ENCODE measurements at regions not wholly inside any gene's neighbourhood (a gene's known extent, or its start where the extent isn't known, plus 50 kb on each side); places are given as distances from the start of the nearest gene placed in this dataset.

DNA sequence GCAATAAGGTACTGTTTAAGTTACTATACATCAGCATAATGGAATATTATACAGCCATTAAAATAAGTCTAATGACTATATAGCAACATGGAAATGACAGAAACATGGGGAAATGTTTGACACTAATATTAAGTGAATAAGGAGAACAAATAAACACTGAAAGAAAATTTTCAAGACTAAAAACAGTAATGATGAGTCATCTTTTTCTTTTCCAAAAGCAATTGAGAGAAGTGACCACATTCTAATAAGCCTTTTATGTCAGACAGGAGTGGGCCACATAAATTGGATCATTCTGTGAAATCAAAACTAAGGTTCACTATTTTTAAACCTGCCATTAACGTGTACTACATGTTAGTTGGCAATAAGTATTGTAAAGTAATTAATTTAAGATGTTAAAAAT, 187.5 kb downstream of the AHR start:
- DNase-seq: no peak

DNA sequence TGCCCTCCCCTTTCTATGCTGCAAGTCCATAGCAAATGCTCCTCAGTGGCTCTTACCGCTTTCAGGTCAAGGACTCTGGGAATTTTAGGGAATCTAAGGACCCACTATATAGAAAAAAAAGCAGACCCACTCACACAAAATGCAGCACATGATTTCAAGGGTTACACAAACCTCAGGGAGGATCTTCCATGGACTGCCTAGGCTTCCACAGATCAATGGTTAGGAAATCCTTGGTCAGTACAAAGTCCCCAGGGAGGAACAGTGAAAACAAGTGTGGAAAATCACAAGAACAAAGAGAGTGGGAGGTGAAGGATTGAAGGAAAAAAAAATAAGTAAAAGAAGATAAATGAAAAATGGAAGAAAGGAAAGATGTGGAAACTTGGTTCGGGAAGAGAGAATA, 188.4 kb downstream of the AHR start:
- DNase-seq: no peak

DNA sequence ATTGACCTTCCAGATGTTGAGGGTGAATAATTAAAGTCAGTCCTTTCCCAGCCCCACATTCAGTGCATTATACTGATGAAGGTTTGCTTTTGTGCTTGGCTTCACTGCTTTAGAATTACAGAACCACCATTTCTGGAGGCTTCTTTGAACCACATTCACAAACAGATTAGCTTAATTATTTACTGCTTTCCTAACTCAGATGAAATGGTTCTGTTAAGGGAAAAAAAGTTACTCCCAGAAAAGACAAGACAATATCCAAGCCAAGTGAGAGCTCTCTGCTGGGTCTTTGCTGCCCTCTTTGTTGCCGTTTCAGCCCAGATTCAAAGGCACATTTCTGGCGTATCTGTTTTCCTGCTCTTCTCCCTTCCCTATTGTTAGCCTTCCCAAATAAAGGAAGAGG, 188.9 kb downstream of the AHR start:
- DNase-seq: no peak

DNA sequence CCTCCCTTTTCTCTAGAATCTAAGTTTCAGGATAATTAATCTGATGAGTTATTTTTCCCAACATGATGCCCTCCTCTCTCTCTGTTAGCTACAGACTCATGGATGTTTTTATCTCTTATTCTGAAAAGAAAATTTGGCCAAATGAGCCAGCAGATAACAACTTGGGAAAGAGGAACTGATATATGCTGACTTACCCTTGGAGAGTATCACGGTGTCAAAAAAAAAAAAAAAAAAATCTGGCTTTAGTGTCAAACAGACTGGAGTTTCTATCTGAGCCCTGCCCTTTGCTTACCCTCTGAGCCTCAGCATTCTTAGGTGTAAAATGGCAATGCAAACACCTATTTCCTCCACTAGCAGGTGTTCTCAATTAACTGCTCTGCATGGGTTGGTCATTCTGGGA, 190.4 kb downstream of the AHR start:
- DNase-seq: no peak

DNA sequence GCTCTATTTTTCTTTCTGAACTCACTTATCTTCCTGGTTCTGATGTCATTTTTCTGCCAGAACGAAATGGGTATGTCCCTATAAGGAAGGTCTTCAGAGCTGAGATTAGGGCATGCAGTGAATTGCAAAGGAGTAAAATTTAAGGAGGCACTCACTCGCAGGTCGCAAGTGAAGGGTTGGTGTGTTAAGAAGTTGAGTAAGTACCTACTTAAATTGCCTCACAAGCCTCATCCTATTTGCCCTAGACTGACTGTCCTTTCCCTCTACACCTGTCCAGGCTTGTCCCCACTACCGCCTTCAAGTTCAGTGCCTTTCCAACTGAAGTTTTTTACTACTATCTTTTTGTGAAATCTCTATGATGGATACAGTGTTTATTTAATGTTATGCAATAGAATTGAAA, 191.5 kb downstream of the AHR start:
- no peak for DNase-seq

DNA sequence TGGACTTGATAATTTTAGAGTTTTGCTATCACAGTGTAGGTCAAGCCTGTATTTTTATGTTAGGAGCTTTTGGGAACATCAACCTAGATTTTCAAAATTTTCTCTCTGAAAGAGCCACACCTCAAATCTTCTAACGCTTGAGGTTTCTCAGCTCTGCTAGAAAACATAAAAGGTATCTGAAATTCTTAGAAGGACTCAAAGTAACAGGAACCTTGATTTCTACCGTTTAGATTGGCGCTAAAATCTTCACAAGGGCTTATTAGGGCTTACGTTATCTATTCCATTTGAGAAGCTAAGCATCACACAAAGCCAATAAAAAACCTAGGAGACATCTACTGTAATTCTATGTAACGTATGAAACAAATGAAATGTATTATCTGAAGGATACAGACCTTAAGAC, 192.4 kb downstream of the AHR start:
- no peak for DNase-seq

DNA sequence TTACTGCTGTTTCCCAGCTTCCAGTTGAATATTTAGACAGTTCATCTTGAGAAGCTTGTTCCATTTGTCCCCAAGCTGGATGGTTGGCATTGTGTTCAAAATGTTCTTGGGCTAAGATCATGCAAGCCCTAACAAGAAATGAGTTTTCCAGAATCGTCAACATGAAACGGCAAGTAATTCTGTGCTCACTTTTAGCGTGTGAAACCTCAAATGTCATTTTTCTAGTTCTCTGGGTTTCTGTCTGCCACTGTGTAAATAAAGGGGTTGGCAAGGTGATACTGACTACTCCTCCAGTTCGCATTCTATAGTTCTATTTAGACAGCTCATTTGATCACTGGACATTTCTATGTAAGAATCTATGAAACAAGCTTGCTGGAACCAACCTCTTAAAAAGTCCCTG, 194.0 kb downstream of the AHR start:
- no peak for DNase-seq

DNA sequence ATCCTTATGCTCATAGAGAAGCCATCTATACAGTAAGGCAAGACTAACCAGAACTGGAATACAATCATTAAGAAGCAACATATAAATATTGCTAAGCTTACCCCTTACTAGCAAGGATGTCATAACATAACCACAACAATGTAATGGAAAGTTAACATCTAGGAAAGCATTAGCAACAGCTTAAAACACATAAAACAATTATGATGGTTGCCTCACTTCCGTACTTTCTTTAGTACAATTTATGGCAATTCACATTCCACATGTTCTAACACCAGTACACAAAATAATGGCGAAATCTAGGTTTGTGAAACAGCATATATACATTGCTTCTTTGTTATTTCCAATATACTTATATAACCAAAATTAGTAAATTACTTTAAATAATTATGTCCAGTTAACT, 195.0 kb downstream of the AHR start:
- no peak for DNase-seq

DNA sequence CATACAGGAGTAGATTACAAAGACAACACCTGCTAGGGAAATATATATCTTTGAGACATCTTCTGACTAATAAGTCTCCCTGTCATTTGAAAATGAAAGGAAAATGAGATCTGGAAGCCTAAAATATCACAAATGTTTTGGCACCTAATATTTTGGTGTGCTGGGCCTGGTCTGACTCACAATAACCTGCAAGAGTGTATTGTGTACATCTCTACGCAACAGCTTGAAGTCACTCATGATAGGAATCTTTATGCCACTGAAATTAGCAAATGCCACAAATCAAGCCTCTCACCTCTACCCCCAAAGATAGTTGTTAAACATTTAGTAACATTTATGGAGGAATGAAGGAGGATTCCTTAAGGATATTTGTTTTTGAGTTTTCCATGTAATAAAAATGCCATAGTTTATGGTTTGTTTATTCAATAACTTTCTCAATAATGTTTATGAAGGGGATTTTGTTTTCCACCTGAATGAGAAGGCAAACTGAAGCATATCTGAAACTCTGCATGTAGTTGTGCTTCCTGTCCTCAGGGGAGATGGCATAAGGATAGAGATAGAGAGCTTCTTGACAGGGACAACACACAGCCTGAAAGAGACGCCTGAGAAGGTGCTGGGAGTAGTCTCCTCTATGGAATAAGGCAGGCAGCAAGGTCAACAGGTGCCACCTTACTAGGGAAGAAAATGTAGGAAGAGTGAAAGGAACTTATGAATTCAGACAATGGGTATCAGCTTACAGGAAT, 197.4 kb downstream of the AHR start:
- no peak for DNase-seq

DNA sequence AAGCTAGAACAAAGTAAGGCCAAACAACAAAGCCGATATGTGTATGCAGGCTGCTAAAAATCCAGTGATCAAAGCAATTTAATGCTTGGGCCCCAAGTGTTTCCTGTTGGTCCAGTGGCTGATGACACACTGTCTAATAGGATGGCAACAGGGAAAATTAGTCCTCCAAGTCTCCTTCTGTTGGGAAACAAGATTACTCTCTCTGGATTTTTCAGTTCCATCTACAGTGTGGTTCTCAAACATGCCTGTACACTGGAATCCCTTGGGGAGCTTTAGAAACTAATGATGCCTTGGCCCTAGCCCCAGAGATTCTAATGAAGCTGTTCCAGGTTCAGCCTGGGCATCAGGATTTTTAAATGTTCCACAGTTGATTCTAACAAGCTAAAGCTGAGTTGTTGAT, 198.7 kb downstream of the AHR start:
- no peak for DNase-seq

DNA sequence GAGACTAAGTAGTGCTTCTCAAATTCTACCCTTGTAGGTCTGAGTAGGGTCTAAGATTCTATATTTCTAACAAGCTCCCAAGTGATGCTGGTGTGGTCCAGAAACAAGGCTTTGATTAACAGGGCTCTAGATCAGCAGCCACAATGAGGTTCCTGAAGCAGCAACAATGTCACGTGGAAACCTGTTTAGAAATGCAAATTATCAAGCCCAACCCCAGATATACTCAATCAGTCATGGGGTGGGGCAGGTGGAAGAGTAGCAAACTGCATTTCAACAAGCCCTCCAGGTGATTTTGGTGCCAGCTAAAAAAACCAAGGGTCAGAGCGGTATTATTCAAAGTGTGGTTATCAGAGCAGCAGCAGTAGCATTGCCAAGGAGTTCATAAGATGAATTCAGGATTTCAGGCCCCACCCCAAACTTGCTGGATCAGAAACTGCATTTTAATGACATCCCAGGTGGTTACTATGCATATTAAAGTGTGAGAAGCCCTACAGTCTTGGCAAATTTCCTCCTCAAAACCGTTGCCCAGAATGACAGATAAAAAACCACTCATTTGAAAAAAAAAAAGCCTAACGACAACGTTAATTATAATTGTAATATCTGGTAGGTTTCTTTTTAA, 199.2 kb downstream of the AHR start:
- no peak for DNase-seq

DNA sequence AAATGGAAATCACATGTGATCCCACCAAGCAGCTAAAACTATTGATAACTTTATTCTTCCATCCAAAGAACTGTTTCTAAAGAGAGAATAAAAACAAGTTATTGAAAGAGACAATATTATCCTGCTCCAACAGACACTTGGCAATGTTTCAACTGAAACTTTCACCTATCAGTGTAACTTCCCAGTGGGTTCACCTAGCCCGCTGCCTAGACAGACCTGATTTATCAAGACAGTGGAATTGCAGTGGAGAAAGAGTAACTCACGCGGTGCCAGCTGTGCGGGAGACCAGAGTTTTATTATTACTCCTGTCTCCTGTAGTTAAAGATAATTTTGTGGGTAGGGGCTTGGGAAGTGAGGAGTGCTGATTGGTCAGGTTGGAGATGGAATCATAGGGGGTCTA, 199.8 kb downstream of the AHR start:
- no peak for DNase-seq

DNA sequence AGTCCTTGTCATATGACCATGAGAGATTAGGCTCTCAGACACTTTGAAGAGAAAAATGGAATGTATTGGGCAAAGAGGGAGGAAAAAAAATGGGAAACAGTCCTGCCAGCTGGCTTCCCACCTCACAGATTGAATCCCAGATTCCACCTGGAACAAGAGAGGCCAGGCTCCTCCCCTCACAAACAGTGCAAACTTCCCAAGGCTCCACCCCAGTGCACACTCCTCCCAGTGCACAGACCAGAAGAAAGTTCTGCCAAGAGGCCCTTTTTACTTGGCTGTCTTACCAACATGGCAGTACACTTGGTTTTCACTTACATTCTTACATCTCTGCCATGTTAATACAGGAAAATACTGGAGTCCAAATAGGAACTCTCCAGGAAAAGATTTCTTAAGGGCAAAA, 202.3 kb downstream of the AHR start:
- no peak for DNase-seq

DNA sequence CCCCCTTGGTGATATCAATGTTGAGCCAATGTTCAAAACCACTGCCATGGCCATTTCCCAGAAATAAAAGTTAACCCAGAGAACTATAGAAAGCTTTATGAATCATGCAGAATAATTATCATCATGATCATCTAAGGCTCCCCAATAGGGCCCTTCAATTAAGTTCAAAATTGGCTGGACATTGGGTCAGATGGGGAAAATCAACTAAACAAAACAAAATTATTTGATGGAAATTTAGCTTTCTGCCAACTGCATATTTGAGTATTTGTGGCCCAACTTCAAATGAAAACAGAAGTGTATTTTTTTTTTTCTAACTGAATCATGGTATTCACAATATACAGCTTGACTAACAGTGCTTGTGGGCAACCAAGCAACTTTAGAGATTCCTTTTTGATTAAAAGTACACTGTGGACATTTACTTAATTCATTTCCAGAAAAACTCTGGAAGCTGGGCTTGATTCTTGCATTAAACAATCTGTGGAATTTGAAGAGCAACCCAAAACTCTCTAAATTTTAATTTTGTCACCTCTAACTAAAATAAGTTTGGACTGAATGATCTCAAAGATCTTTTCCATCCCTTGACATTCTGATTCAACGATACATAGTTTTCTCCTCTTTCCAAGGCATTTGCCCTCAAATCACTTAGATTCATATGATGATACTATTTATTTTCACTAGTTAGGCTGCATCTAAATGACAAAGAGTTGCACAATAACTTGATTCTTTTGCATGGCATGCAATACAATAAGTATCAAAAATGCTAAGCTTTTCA, 203.2 kb downstream of the AHR start:
- no peak for DNase-seq

DNA sequence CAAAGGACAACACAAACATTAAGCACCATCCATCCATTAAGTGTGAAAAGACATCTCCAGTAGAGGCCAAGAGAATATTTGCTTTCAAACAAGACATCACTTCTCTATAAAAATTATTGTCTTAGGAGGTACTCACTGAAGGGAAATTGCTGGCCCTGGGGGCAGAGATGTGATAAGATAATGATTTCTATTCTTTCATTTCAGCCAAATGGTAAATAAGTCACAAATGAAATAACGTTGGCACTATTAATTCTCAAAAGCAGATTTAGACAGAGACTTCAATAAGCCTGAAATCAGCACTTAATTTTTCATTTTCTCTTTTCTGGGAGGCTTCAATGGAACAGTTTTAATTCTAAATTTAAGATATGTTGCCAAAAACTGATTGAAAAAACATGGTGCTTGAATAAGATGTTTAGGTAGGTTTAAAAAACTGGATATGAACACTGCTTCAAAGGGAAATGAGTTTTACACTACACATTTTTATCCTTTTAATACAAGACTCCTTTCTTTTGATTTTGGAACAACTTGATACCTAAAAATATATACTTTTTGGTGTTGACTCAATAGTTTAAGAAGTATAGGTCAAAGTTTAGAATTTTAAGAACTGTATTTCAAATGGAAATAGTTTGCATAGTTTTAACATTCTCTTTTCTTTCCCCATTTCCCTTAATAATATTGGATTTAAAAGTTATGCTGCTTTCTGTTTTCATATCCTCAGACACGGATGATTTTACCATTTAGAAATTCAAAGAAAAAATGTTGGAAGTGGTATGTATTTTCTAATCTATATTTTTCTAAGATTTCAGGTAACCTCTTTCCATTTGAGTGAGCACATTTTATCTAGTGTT, 204.0 kb downstream of the AHR start:
- DNase-seq: no peak

DNA sequence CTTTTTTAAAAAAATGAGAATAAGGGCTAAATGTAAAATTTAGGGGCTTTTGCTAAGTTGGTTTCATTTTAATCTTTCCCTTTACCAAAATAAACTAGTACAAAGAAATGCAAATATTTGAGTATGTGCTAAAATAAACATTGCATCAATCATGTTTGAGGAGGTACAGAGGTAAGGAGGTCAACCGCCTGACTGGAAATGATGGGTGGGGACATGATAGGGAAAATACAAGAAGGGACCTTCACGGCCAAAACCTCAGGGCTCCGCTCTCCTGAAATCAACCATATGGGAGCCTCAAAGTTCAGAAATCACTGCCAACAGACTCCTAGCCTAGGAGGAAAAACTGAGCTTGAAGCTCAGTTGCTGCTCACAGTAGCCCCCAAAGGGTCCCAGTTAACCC, 207.6 kb downstream of the AHR start:
- DNase-seq: no peak

DNA sequence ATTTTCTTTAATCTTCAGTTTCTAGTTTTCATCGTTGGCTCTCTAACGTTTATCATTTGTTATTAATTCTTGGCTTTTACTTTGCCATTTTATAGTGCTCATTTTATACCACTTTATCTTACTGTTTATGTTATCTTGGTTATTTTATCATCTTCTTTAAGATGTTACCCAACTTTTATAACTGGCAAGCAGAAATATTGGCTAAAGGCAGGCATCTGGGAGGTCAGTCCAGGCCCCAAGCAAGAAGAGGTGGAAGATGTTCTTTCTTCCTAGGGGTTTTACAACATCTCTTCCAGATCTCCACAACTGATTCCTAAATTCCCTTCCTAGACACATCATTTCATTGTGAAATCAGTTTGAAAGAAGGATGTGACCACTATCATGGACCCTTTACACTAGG, 208.1 kb downstream of the AHR start:
- no peak for DNase-seq

DNA sequence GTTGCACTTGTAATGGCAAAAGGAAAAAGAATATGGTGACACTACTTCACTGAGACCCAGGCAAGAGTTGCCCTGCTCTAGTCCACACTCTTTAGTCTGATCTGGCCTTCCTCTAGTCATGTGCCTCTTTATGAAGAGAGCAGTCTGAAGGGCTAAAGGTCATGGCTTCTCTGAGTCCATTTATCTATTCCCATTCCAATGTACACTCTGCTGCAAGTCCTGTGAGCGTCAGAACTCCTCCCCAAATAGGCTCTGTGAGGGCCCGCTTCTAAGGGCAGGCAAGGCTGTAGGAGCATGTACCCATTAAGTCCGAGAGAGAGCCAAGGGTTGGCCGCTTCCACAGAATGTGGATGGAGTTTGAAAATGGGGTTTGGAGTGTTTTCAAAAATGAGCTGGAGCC, 209.3 kb downstream of the AHR start:
- no peak for DNase-seq

DNA sequence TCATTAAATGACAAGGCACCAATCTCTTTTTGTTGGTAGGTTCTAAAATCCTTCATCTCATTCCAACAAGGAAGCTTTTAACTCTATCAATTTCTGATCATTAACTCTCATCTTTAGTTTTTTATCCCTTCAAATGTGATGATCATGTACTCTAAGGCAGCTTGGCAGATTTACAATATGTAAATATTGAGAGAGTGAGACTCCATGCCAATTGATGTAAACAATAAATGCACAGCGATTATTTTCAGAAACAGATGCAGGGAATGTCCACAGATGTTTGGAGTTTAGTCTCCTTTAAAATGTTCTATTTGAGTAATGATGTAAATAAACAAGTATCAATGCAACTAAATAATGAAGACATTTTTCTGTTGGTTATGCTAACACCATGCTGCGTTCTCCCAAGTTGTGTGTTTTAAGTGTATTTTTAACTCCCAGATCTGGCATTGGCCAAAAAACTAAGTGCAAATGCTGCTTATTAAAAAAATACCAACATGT, 213.8 kb downstream of the AHR start:
- DNase-seq: no peak

DNA sequence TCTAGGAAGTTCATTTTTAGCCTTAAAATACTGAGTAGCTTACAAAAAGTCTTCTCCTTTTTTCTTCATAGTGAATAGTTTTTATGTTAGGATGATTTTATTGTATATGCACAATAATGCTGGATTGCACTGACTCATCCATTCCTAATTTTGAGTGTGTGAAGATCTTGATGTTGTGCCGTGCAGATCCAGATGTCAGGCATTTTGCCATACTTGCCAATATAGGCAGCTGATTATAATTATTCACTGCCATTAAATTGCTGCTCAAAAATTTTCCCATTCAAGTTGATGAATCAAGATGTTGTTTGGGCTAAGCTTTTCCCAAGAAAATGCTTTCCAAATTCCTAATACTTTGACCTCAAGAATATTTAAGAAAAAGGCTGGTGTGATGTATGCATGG, 218.3 kb downstream of the AHR start:
- no peak for DNase-seq

DNA sequence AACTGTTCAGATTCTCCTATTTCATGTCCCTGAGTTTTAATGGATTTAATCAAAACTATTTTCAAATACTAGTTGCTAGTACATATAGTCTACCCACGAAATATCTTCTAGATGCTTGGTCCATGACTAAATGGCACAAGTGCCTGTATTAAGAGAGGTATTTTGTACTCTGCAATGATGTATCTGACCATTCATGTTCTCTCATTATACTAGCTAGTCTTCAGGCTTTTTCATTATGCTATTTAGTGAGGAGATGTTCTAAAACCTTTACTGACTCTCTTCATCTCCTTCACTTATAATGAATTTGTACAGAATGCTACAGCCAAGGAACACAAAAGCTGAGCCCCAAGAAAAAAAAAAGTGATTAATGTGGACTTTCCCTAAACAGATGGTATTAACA, 222.5 kb downstream of the AHR start:
- no peak for DNase-seq

DNA sequence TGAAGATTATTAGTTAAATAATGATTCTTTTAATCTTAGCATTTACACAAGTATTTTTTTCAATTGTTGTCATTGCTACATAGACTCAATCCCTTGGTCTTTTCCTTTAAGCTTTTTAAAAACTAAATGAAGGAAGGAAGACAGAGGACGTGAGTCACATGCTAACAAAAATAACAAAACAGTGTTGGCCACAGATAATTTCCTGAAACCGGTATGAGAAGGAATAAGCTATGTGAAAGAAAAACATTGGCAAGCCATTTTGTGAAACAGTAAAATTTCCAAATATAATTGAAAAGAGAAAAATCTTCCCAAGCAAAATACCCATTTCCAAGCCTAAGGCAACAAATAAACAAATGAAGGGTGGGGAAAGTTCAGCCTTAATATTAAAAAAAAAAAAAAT, 223.0 kb downstream of the AHR start:
- no peak for DNase-seq

Data from NCI-H1436 (cell line).